DND-41 (cell line): ENCODE measurements at regions not wholly inside any gene's neighbourhood (a gene's known extent, or its start where the extent isn't known, plus 50 kb on each side); places are given as distances from the start of the nearest gene placed in this dataset.

Source experiments
- CTCF ChIP-seq: IDR thresholded peaks from 2 replicates; pipeline ENCODE4 v1.5.1; 2012; ENCODE audit warnings: borderline replicate concordance, low read length, moderate library complexity, mild to moderate bottlenecking; ENCODE audit not compliant: poor library complexity, severe bottlenecking; ENCODE audit errors: extremely low read depth
- EZH2 ChIP-seq: IDR thresholded peaks from 3 replicates; pipeline ENCODE4 v1.6.1; 2012; ENCODE audit warnings: borderline replicate concordance, low read depth, mild to moderate bottlenecking, moderate library complexity, low read length, inconsistent platforms; ENCODE audit not compliant: severe bottlenecking

DNA sequence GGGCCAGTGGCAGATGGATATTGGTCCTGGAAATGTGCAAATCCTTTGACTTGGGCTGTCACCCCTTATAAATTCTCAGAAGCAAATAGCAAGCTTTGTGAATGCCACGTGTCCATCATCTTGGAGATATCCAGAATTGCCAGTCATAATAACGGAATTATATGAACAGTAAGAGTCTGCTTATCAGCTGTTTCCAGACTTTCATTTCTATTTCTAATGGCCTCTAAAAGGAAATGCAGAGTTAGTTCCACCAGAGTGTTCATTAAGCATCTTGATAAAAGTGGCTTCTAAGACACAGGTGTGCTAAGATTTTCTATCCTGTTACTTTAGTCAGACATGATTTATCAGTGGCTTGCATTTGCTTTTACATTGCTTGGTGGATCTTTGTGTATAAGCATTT is 87.4 kb downstream of the RAMP3 start:
- TF ChIP-seq CTCF, result no peak
- TF ChIP-seq EZH2, result no peak
